GM12873 (cell line): ENCODE measurements at regions not wholly inside any gene's neighbourhood (a gene's known extent, or its start where the extent isn't known, plus 50 kb on each side); places are given as distances from the start of the nearest gene placed in this dataset.

Experiments
- TF ChIP-seq, protein P1 (sequence below): IDR thresholded peaks from 2 replicates; pipeline ENCODE4 v1.5.1; 2012; ENCODE audit warnings: low read depth, mild to moderate bottlenecking, moderate library complexity, low read length, control low read depth; ENCODE audit not compliant: insufficient read depth; ENCODE audit errors: missing control alignments

DNA sequence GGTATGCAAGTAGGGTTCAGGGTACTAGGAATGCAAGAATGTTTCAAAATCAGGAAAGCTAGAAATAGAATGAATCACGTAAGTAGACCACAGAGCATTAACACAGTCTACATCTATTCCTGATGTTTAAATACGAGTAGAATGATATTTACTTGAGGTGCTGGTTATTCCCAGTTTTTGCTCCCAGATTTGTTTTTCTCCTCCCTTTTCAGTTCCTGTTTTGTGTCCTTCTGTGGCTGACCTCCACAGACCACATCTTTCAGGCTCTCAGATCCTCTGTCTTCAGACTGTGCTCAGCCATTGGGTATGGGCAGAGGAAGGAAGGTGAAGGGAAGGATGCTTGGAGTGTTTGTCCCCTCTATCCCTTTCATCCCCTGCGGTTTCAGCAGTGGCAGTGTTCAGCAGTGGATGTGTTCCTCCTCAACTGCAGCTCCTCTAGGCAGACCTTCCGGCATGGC, 276.6 kb downstream of the ZNF621 start:
- TF ChIP-seq, protein P1, sequence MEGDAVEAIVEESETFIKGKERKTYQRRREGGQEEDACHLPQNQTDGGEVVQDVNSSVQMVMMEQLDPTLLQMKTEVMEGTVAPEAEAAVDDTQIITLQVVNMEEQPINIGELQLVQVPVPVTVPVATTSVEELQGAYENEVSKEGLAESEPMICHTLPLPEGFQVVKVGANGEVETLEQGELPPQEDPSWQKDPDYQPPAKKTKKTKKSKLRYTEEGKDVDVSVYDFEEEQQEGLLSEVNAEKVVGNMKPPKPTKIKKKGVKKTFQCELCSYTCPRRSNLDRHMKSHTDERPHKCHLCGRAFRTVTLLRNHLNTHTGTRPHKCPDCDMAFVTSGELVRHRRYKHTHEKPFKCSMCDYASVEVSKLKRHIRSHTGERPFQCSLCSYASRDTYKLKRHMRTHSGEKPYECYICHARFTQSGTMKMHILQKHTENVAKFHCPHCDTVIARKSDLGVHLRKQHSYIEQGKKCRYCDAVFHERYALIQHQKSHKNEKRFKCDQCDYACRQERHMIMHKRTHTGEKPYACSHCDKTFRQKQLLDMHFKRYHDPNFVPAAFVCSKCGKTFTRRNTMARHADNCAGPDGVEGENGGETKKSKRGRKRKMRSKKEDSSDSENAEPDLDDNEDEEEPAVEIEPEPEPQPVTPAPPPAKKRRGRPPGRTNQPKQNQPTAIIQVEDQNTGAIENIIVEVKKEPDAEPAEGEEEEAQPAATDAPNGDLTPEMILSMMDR = no peak

DNA sequence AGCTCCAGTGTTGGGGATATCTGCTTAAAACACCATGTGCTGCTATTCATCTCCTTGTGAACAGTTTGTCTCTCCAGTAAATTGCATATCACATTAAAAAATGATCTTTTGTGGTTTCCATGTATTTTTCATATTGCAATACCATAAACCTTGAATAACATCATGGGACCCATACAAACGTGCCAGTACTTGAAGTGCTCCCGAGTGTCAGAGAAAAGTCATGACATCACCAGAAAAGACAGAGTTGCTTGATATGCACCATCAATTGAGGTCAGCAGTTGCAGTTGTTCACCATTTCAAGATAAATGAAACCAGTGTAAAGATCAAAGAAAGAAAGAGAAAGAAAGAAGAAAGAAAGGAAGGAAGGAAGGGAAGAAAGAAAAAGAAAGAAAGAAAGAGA, 278.6 kb downstream of the ZNF621 start:
- TF ChIP-seq, protein P1 = no peak

DNA sequence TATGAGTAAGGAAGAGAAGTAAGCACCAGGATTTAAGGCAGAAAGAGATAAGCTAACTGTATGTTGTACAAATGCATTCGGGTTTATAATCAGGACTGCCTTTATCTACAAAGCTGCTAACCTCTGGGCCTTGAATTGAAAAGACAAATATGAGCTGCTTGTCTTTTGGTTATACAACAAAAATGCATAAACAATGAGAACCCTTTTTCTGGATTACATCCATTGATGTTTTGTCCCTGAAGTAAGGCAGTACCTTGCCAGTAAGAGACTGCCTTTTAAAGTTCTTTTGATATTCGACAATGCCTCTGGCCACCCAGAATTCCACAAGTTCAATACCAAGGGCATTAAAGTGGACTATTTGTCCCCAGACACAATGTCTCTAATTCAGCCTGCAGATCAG, 280.7 kb downstream of the ZNF621 start:
- TF ChIP-seq, protein P1 = no peak

DNA sequence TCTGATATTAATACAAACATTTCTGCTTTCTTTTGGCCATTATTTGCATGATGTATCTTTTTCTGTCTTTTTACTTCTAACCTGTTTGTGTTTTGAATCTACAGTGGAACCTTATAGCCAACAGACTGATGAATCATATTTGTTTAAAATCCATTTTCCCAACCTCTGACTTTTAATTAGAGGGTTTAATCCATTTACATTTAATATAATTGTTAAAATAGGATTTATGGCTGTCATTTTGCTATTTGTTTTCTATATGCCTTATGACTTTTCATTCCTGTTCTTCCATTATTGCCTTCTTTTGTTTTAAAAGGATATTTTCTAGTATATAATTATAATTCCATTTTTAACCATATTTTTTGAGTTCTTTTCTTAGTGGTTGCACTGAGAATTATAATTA, 286.1 kb downstream of the ZNF621 start:
- TF ChIP-seq, protein P1 = no peak

DNA sequence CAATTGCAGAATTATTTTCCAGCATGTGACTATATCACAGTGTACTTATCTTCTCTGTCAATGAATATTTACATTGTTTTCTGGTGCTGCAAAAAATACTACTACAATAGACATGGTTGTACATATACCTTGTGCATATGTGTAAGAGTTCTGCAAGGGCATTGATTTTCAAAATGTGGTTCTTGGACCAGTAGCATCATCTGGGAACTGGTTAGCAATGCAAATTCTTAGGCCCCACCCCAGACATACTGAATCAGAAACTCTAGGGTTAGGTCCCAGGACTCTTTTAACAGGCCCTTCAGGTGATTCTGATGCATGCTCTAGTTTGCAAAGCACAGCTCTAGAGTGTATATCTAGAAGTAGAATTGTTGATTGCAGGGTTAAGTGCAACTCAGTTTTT, 292.3 kb downstream of the ZNF621 start:
- TF ChIP-seq, protein P1 = no peak

DNA sequence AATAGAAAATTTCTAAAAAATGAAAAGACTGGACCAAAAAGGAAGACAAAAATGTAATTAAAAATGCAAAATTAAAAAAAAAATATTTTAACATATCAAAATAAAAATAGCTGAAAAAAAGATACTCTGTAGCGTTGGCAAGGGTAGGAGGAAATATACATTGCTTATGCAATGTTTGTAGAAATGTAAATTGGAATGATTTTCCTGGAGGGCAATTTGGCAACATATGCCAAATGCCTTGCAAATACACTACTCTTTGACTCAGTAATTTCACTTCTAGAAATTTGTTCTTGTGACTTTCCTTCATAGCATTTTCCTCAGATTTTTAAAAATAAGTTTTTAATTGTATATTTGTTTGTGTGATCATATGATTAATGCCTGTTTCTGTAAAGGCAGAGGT, 296.6 kb downstream of the ZNF621 start:
- TF ChIP-seq, protein P1 = no peak

DNA sequence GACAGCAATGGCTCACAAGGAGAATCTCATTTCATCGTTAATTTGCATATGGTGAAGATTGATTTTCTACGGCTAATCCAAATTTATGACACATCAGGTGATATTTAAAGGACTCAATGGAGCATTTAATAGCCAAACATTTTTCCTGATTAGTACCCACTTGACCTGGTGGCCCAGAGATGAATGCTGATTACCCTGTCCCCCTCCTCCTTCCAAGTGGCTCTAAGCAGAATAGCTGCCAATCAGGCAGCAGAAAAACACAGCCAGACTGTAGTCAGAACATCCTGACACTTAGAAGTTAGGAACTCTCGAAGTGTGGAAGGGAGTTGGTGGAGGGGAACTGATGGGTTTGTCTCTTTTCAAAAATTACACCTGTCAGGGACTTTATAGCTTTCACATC, 302.5 kb downstream of the ZNF621 start:
- TF ChIP-seq, protein P1 = no peak
